Osteoblast (primary cell): ENCODE measurements at regions not wholly inside any gene's neighbourhood (a gene's known extent, or its start where the extent isn't known, plus 50 kb on each side); places are given as distances from the start of the nearest gene placed in this dataset.

Experiments used
- DNase-seq: peaks from one replicate; pipeline ENCODE4 v3.0.0; 2011; ENCODE audit warnings: low spot score, mixed read lengths; ENCODE audit not compliant: insufficient read length; ENCODE audit errors: missing footprints
- H2AFZ ChIP-seq: 2 replicates; pipeline ENCODE4 v1.6.0; 2011; ENCODE audit warnings: mild to moderate bottlenecking, low read length
- H3K27ac ChIP-seq: 2 replicates; pipeline ENCODE4 v1.5.1; 2011; ENCODE audit warnings: mild to moderate bottlenecking, low read depth, low read length, moderate library complexity
- H3K27me3 ChIP-seq: 2 replicates; pipeline ENCODE4 v1.6.0; 2012; ENCODE audit warnings: mild to moderate bottlenecking, control low read depth, inconsistent platforms, low read length, moderate library complexity; ENCODE audit not compliant: insufficient read depth
- H3K36me3 ChIP-seq: 2 replicates; pipeline ENCODE4 v1.5.1; 2011; ENCODE audit warnings: mild to moderate bottlenecking, low read length, control low read depth, moderate library complexity; ENCODE audit not compliant: insufficient read depth
- H3K4me1 ChIP-seq: 2 replicates; pipeline ENCODE4 v1.5.1; 2011; ENCODE audit warnings: mild to moderate bottlenecking, low read length, control low read depth, moderate library complexity; ENCODE audit not compliant: insufficient read depth
- H3K4me2 ChIP-seq: 2 replicates; pipeline ENCODE4 v1.6.0; 2011; ENCODE audit warnings: mild to moderate bottlenecking, low read length; ENCODE audit not compliant: insufficient read depth
- H3K4me3 ChIP-seq: fragments of 200-600 bp; sonication (generic); 3 replicates; pipeline ENCODE4 v1.5.1; 2012; ENCODE audit warnings: mild to moderate bottlenecking, low read length, inconsistent platforms; ENCODE audit not compliant: insufficient read depth
- H3K79me2 ChIP-seq: 2 replicates; pipeline ENCODE4 v1.6.0; 2012; ENCODE audit warnings: mild to moderate bottlenecking, low read length, control low read depth, inconsistent platforms; ENCODE audit not compliant: insufficient read depth
- H3K9me3 ChIP-seq: 2 replicates; pipeline ENCODE4 v1.5.1; 2011; ENCODE audit warnings: low read depth, low read length, control low read depth
- H4K20me1 ChIP-seq: 2 replicates; pipeline ENCODE4 v1.6.0; 2012; ENCODE audit warnings: mild to moderate bottlenecking, low read length, control low read depth; ENCODE audit not compliant: insufficient read depth
- CTCF ChIP-seq: IDR thresholded peaks from 2 replicates; pipeline ENCODE4 v1.5.1; 2011; ENCODE audit warnings: mild to moderate bottlenecking, low read depth, low read length, moderate library complexity; ENCODE audit errors: extremely low read depth

- DNase-seq: no peak
- no peaks in the 10 kb centered on the region for H3K79me2 ChIP-seq
These were observed 897.8 kb downstream of the CENPC start for GRCh38 chr4:66647476-66647875.

DNA sequence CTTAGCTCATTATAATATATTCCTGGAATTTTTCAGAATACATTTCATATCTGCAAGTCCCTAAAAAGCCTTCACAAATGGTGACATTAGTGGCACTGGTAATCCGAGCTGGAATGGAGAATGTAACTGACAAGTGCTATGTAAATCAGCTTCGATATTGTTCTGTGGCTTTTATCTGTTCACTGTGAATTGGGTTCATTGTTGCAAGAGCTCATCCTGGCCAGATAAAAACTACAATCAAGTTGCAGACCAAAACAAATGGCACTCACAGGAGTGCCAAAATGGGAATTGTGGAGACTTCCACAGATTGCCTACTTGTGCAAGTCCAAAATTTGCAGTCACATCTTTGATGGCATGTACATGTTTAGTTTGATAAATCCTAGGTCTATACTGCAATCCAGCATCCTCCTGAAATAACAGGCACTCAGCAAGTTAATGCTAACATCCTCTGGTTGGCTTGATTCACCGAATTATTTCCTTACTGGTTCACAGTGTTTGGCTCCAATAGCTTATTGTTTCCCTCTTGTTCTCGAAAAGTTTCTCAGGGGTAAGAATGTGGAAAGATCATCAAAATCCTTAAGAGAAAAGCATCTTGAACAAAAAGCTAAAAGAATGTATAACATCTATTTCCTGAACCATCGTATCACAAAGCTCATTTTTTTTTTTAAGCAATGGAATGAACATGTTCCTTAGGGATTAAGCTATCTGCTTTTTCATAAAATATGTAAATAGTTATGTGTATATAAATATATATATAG is 904.9 kb downstream of the CENPC start:
- no peaks in the 10 kb centered on the region for H3K27me3 ChIP-seq
- no peaks in the 10 kb centered on the region for H3K9me3 ChIP-seq
- no peak overlapping the region for H2AFZ ChIP-seq
- no peaks in the 10 kb centered on the region for H3K4me1 ChIP-seq
- H3K4me2 ChIP-seq: no peak overlapping the region
- TF ChIP-seq CTCF: no peak
- no peaks in the 10 kb centered on the region for H3K79me2 ChIP-seq
- H4K20me1 ChIP-seq: no peaks in the 10 kb centered on the region
- no peak for DNase-seq
- H3K27ac ChIP-seq: no peak overlapping the region
- no peaks in the 10 kb centered on the region for H3K36me3 ChIP-seq
- no peak overlapping the region for H3K4me3 ChIP-seq

More at GRCh38 chr4:66647476-66647875, 897.8 kb downstream of the CENPC start:
- TF ChIP-seq CTCF: no peak
- no peak overlapping the region for H2AFZ ChIP-seq
- no peak overlapping the region for H3K4me2 ChIP-seq
- H3K4me3 ChIP-seq: no peak overlapping the region
- no peaks in the 10 kb centered on the region for H3K27me3 ChIP-seq
- H3K9me3 ChIP-seq: no peaks in the 10 kb centered on the region
- no peaks in the 10 kb centered on the region for H3K36me3 ChIP-seq
- H3K4me1 ChIP-seq: no peaks in the 10 kb centered on the region
- no peak overlapping the region for H3K27ac ChIP-seq
- no peaks in the 10 kb centered on the region for H4K20me1 ChIP-seq

DNA sequence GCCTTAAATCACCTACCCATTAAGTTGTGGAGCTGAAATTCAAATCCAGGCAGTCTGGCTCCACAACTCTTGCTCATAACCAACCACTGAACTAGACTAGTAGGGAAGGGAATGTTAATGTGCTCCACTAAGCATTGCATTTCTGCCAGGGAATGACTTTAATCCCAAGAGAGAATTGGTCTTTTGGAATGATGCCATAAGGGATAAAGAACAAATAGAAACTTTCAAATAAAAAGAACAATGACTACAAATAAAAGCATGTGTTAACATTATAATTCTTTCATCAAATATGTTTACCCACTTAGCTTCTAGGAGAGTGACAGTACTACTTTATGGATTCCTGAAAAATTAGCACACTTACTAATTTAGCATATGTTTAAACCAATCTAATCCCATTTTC is 905.9 kb downstream of the CENPC start:
- no peak overlapping the region for H3K4me3 ChIP-seq
- no peaks in the 10 kb centered on the region for H4K20me1 ChIP-seq
- no peaks in the 10 kb centered on the region for H3K4me1 ChIP-seq
- H3K36me3 ChIP-seq: no peaks in the 10 kb centered on the region
- no peaks in the 10 kb centered on the region for H3K9me3 ChIP-seq
- no peaks in the 10 kb centered on the region for H3K27me3 ChIP-seq
- no peak overlapping the region for H3K4me2 ChIP-seq
- DNase-seq: no peak
- no peak overlapping the region for H2AFZ ChIP-seq
- no peak for TF ChIP-seq CTCF
- no peaks in the 10 kb centered on the region for H3K79me2 ChIP-seq
- H3K27ac ChIP-seq: no peak overlapping the region

DNA sequence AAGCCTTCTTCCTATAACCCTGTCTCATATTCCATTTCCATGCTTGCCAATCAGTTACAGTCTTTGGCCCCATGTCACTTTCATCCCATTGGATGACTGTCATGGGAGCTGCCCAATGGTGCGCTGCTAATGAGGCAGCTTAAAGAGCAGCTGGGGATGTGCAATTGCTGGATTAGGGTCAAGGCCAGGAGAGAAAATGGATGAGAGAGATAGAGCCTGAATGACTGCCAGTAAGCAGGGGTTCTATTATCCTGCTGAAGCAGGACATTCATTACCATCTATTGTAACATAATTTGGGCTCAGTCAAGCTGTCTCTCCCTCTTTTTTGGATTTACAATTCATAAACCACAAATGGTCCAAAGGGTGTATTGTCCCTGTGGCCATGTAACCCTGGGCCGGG is 909.0 kb downstream of the CENPC start:
- H3K36me3 ChIP-seq: no peaks in the 10 kb centered on the region
- no peaks in the 10 kb centered on the region for H4K20me1 ChIP-seq
- TF ChIP-seq CTCF: no peak
- H2AFZ ChIP-seq: no peak overlapping the region
- DNase-seq: no peak
- H3K79me2 ChIP-seq: no peaks in the 10 kb centered on the region
- H3K27me3 ChIP-seq: no peaks in the 10 kb centered on the region
- no peak overlapping the region for H3K4me3 ChIP-seq
- no peak overlapping the region for H3K27ac ChIP-seq
- H3K9me3 ChIP-seq: no peaks in the 10 kb centered on the region
- H3K4me2 ChIP-seq: no peak overlapping the region
- H3K4me1 ChIP-seq: no peaks in the 10 kb centered on the region
